HCT116 (cell line): ENCODE measurements at regions not wholly inside any gene's neighbourhood (a gene's known extent, or its start where the extent isn't known, plus 50 kb on each side); places are given as distances from the start of the nearest gene placed in this dataset.

Experiments
- CEBPB ChIP-seq: IDR thresholded peaks from 2 replicates; pipeline ENCODE4 v1.6.1; 2012; ENCODE audit warnings: low read depth
- CTCF ChIP-seq, 3 experiments: fragments of 200-600 bp in 1 of 3; sonication (generic) in 1 of 3; IDR thresholded peaks in 2 of 3; conservative IDR thresholded peaks in 1 of 3; 2 replicates each; pipeline ENCODE4 v1.5.1; 2012 to 2017; ENCODE audit warnings: low read depth in 2 of 3, low read length in 2 of 3, antibody characterized with exemption in 1 of 3, borderline replicate concordance in 1 of 3, control low read depth in 1 of 3, mild to moderate bottlenecking in 1 of 3, mixed read lengths in 1 of 3, mixed run types in 1 of 3, moderate library complexity in 1 of 3; ENCODE audit not compliant: insufficient read depth in 1 of 3
- EGR1 ChIP-seq: IDR thresholded peaks from 2 replicates; pipeline ENCODE4 v1.6.1; 2012; ENCODE audit warnings: low read depth
- EZH2phosphoT487 ChIP-seq: fragments of 200-600 bp; IDR thresholded peaks from 2 replicates; pipeline ENCODE4 v1.6.1; 2018; ENCODE audit warnings: antibody characterized with exemption, borderline replicate concordance
- POLR2A ChIP-seq: IDR thresholded peaks from 2 replicates; pipeline ENCODE4 v1.7.0; 2011; ENCODE audit warnings: borderline replicate concordance; ENCODE audit not compliant: insufficient read depth, insufficient read length; ENCODE audit errors: extremely low read depth
- POLR2AphosphoS5 ChIP-seq: IDR thresholded peaks from 2 replicates; pipeline ENCODE4 v1.6.1; 2011; ENCODE audit warnings: mild to moderate bottlenecking, low read depth, low read length, moderate library complexity
- SP1 ChIP-seq: IDR thresholded peaks from 2 replicates; pipeline ENCODE4 v1.6.1; 2012; ENCODE audit warnings: low read depth
- SRF ChIP-seq: IDR thresholded peaks from 2 replicates; pipeline ENCODE4 v1.6.1; 2012; ENCODE audit warnings: low read depth
- YY1 ChIP-seq: IDR thresholded peaks from 2 replicates; pipeline ENCODE4 v1.6.1; 2011; ENCODE audit warnings: low read length, low read depth, moderate library complexity, mild to moderate bottlenecking; ENCODE audit not compliant: insufficient replicate concordance; ENCODE audit errors: extremely low read depth

- TF ChIP-seq CTCF (IDR thresholded peaks at IDR 0.05 in 2 of 3, conservative IDR thresholded peaks at IDR 0.05 in 1 of 3; ENCODE audit: borderline replicate concordance in 1 of 3, insufficient read depth in 1 of 3, low read depth in 2 of 3, low read length in 2 of 3) (no peak), SRF (no peak), CEBPB (no peak), POLR2A (no peak), POLR2AphosphoS5 (no peak), SP1 (no peak), EGR1 (no peak), YY1 (no peak), EZH2phosphoT487 (no peak)
Measured at GRCh38 chr5:117435203-117435602, 860.6 kb upstream of the SEMA6A start.
